T-helper 1 cell (primary cell): ENCODE measurements at regions not wholly inside any gene's neighbourhood (a gene's known extent, or its start where the extent isn't known, plus 50 kb on each side); places are given as distances from the start of the nearest gene placed in this dataset.
"Not testable (repeated sequence)": the region's sequence is repeated elsewhere in the genome, so short reads cannot be mapped to it uniquely, and the experiment has no call there.

Experiments used
- DNase-seq, 5 donors: peaks; one replicate each; pipeline ENCODE4 v3.0.0-alpha.2; 2012 to 2020

DNA sequence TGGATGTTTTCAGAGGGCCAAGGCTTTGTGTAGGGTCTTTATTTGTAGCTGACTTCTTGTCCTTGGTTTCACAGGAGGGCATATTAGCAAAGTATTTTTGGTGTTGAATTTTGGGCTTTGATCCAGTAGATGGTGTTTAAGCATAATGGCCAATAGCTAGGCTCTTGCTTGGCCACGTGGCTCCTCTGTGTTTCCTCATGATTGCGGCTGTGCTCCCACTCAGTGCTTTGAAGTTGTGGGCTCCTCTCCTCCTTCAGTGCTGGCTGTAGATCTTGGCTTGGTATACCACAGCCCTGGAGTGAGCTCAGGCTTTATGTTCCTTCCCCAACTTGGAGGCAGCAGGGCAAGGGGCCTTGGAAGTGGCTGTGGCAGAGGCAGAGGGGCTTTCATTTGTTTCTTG is 107.2 kb upstream of the CENPE start:
- no peak for DNase-seq

DNA sequence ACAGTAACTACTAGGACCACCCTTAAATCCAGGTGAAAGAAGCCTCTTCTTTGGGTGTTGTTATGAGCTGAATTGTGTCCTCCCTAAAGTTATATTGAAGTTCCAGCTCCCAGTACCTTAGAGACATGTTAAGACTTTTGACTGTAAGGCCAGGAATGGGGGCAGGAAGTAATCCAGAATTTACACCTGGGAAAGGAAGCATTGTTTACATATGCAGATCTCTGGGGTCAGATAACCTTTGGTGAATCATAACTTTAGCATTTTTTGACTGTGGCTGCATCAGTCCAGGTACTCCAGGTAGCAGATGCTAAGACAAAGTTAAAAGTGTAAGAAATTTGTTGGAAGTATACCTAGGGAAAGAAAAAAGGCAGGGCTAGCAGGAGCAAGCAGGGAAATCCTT is 104.9 kb upstream of the CENPE start:
- no peak for DNase-seq

GRCh38 chr4:103292959-103293358 is 94.8 kb upstream of the CENPE start:
- DNase-seq = no peak

DNA sequence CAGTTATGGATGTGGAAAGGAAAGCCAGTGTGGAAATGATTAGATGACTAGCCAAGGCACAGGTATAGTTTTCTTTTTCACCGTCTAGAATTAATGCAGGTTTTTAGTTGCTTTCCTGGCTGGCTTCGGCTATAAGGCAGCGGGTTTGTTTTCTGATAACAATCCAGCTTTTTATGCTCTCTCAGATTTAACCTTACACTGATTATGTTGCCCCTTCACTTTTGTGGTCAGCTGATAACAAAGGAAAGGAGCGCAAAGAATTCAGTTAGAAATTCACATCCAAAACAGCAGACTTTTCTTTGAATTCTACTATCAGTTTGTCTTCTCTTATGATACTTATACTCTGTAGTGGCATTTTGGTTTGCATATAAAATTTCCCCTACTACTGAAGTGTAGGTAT is 94.2 kb upstream of the CENPE start:
- no peak for DNase-seq

DNA sequence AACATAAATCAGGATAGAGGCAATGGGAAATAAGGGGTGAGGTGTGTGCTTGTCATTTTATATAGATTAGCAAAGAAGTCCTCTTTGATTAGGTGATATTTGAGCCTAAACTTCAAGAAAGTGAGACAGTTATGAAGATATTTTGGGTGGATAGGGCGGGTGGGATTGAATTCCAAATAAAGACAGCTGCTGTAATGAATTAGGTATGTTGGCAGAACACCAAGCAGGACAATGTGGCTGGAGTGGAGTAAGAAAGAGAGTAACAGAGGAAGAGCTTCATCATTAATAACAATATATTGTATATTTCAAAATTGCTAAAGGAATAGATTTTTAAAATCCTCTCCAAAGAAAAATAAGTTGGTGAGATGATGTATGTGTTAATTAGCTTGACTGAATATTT is 91.0 kb upstream of the CENPE start:
- no peak for DNase-seq

- DNase-seq = no peak
These were observed 74.0 kb upstream of the CENPE start for GRCh38 chr4:103272174-103272573.

GRCh38 chr4:103268746-103269145 is 70.6 kb upstream of the CENPE start:
- no peak for DNase-seq

GRCh38 chr4:103264905-103265304 is 66.8 kb upstream of the CENPE start:
- DNase-seq = no peak

DNA sequence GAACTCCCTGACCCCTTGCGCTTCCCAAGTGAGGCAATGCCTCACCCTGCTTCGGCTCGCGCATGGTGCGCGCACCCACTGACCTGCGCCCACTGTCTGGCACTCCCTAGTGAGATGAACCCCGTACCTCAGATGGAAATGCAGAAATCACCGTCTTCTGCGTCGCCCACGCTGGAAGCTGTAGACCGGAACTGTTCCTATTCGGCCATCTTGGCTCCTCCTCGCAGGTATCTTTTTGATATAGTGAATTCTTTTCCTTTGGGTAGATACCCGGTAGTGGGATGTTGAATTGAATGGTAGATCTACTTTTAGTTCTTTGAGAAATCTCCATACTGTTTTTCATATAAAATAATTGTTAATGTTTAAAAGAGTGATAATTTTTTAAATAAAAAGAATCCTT is 57.9 kb upstream of the CENPE start:
- DNase-seq = not testable (repeated sequence)
